ENCODE measurements at regions not wholly inside any gene's neighbourhood (a gene's known extent, or its start where the extent isn't known, plus 50 kb on each side); places are given as distances from the start of the nearest gene placed in this dataset.

DNA sequence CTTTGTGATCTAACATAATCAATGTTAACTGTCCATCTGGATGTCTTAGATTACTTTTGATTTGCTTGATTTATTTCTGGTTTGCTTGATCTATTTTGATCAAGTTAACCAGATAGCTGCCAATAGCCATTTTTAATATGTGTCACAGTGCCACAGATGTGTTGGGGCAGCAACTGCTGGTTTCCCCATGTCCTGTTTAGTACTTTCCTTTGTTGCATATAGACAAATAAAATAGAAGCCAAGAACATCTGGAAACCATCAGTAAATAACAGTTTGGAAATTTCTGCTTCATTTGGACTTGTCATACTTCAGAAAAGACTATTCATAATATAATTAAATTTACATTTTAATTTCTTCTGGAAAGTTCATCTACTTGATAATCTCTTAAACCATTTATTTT lies 145.6 kb upstream of the C21orf91 start (continued):
- no peak for TF ChIP-seq ZNF704 (CRISPR knock-in tag; IDR thresholded peaks at IDR 0.05; ENCODE audit: borderline replicate concordance)
- no peak for TF ChIP-seq ZNF614 (CRISPR knock-in tag; IDR thresholded peaks at IDR 0.05; ENCODE audit: borderline replicate concordance)
- TF ChIP-seq, protein P1, sequence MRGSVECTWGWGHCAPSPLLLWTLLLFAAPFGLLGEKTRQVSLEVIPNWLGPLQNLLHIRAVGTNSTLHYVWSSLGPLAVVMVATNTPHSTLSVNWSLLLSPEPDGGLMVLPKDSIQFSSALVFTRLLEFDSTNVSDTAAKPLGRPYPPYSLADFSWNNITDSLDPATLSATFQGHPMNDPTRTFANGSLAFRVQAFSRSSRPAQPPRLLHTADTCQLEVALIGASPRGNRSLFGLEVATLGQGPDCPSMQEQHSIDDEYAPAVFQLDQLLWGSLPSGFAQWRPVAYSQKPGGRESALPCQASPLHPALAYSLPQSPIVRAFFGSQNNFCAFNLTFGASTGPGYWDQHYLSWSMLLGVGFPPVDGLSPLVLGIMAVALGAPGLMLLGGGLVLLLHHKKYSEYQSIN (CRISPR knock-in tag; IDR thresholded peaks at IDR 0.05; ENCODE audit: borderline replicate concordance), result no peak
- no peak for TF ChIP-seq ISL2 (CRISPR knock-in tag; IDR thresholded peaks at IDR 0.05)
- no peak for TF ChIP-seq ZNF572 (CRISPR knock-in tag; IDR thresholded peaks at IDR 0.05)
- TF ChIP-seq, protein P2, sequence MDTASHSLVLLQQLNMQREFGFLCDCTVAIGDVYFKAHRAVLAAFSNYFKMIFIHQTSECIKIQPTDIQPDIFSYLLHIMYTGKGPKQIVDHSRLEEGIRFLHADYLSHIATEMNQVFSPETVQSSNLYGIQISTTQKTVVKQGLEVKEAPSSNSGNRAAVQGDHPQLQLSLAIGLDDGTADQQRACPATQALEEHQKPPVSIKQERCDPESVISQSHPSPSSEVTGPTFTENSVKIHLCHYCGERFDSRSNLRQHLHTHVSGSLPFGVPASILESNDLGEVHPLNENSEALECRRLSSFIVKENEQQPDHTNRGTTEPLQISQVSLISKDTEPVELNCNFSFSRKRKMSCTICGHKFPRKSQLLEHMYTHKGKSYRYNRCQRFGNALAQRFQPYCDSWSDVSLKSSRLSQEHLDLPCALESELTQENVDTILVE (CRISPR knock-in tag; IDR thresholded peaks at IDR 0.05), result no peak

DNA sequence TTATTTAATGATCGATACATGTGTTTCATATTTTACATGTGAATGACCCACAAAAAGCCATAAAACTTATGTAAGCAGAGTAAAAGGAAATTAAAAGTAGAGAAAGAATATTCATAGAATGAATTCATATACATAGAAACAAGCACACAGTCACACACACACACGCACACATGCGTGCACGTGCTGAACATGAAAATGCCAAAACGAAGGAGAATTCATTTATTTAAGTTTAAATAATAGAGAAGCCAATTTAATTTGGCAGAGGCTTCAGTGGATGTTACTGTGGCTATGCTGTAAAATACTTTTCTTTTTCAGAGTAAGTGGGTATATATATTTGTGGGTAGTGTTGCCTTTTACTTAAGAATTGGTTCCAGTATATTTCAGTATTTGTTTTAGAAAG lies 145.0 kb upstream of the C21orf91 start:
- Histone ChIP-seq H3K27me3 (ENCODE audit: control insufficient read depth in 1 of 2, insufficient read depth in 2 of 2, low read length in 2 of 2) (no peaks in the 10 kb centered on the region), H3K4me3 (replicated peaks in 1 of 3; ENCODE audit: insufficient read depth in 1 of 3, low read depth in 2 of 3, low read length in 3 of 3) (no peak overlapping the region), H3K9me3 (ENCODE audit: low read length) (no peaks in the 10 kb centered on the region), H2AFZ (ENCODE audit: low read length) (no peak overlapping the region), H3K4me2 (ENCODE audit: low read depth, low read length) (no peak overlapping the region), H3K9ac (ENCODE audit: insufficient read depth, low read depth, low read length) (no peak overlapping the region), H3K4me1 (ENCODE audit: insufficient read depth, low read length) (no peaks in the 10 kb centered on the region), H3K36me3 (replicated peaks in 1 of 2; ENCODE audit: control insufficient read depth in 1 of 2, insufficient read depth in 2 of 2, low read length in 2 of 2) (no peaks in the 10 kb centered on the region), H3K27ac (ENCODE audit: extremely low read length, insufficient read depth, low read length) (no peak overlapping the region), H3K79me2 (ENCODE audit: insufficient read depth, low read length) (no peaks in the 10 kb centered on the region), H4K20me1 (ENCODE audit: insufficient read depth, low read length) (no peaks in the 10 kb centered on the region)
- WGBS (ENCODE audit: low lambda C conversion rate), result 1% methylated on average over 5 of the region's 5 CpGs
- DNase-seq (ENCODE audit: low spot score), result no peak
- no TSS peak for BruUV-seq (replicated peaks)
- ChIA-PET POLR2A (no interaction called here), CTCF (ENCODE audit: low intra/inter-chr PET ratio, low total read pairs) (no interaction called here)
- no peak for ATAC-seq
- FAIRE-seq, result no peak
- in situ Hi-C loops (cut with HindIII; ENCODE audit: extremely low pct_ligation_motif_present, low pct_unique_long_range_greater_than_20kb) (no loop called here), intact Hi-C loops (cut with micrococcal nuclease; ENCODE audit: unreplicated experiment) (no loop called here)
- TF ChIP-seq SIN3A (IDR thresholded peaks at IDR 0.05; ENCODE audit: borderline replicate concordance, low read depth, low read length) (no peak), ZNF724P (CRISPR knock-in tag; IDR thresholded peaks at IDR 0.05; ENCODE audit: borderline replicate concordance) (no peak), SALL2 (CRISPR knock-in tag; IDR thresholded peaks at IDR 0.05) (no peak), TSC22D2 (CRISPR knock-in tag; IDR thresholded peaks at IDR 0.05; ENCODE audit: borderline replicate concordance) (no peak), NFATC3 (CRISPR knock-in tag; IDR thresholded peaks at IDR 0.05) (no peak), KLF6 (CRISPR knock-in tag; IDR thresholded peaks at IDR 0.05) (no peak), THAP8 (CRISPR knock-in tag; IDR thresholded peaks at IDR 0.05; ENCODE audit: borderline replicate concordance) (no peak), ZSCAN31 (CRISPR knock-in tag; IDR thresholded peaks at IDR 0.05; ENCODE audit: low read depth) (no peak)
- TF ChIP-seq, protein P3, sequence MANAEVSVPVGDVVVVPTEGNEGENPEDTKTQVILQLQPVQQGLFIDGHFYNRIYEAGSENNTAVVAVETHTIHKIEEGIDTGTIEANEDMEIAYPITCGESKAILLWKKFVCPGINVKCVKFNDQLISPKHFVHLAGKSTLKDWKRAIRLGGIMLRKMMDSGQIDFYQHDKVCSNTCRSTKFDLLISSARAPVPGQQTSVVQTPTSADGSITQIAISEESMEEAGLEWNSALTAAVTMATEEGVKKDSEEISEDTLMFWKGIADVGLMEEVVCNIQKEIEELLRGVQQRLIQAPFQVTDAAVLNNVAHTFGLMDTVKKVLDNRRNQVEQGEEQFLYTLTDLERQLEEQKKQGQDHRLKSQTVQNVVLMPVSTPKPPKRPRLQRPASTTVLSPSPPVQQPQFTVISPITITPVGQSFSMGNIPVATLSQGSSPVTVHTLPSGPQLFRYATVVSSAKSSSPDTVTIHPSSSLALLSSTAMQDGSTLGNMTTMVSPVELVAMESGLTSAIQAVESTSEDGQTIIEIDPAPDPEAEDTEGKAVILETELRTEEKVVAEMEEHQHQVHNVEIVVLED (CRISPR knock-in tag; IDR thresholded peaks at IDR 0.05; ENCODE audit: borderline replicate concordance), result no peak
- TF ChIP-seq, protein P4, sequence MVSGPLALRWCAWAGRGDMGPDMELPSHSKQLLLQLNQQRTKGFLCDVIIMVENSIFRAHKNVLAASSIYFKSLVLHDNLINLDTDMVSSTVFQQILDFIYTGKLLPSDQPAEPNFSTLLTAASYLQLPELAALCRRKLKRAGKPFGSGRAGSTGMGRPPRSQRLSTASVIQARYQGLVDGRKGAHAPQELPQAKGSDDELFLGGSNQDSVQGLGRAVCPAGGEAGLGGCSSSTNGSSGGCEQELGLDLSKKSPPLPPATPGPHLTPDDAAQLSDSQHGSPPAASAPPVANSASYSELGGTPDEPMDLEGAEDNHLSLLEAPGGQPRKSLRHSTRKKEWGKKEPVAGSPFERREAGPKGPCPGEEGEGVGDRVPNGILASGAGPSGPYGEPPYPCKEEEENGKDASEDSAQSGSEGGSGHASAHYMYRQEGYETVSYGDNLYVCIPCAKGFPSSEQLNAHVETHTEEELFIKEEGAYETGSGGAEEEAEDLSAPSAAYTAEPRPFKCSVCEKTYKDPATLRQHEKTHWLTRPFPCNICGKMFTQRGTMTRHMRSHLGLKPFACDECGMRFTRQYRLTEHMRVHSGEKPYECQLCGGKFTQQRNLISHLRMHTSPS (CRISPR knock-in tag; IDR thresholded peaks at IDR 0.05; ENCODE audit: low read depth), result no peak

All from HepG2 (cell line).